ENCODE measurements at regions not wholly inside any gene's neighbourhood (a gene's known extent, or its start where the extent isn't known, plus 50 kb on each side); places are given as distances from the start of the nearest gene placed in this dataset.
"Not testable (repeated sequence)": the region's sequence is repeated elsewhere in the genome, so short reads cannot be mapped to it uniquely, and the experiment has no call there.

DNA sequence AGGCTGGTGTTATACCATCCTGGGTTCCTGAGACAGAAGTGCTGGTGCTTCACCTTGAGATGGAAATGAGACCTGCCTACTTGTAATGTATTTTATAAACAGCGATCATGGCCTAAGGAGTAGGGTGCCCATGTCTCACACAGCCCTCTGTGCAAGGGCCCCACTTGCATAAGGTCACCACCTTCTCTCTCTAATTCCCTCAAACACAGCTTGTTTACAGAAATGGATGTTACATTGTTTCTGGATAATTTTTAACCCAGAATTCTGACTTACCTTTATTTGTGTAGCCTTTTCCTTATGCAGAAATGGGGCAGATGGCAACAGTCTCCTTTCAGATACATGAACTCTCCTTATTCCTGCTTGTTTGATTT lies 95.1 kb upstream of the UMPS start:
- TF ChIP-seq, protein P1, sequence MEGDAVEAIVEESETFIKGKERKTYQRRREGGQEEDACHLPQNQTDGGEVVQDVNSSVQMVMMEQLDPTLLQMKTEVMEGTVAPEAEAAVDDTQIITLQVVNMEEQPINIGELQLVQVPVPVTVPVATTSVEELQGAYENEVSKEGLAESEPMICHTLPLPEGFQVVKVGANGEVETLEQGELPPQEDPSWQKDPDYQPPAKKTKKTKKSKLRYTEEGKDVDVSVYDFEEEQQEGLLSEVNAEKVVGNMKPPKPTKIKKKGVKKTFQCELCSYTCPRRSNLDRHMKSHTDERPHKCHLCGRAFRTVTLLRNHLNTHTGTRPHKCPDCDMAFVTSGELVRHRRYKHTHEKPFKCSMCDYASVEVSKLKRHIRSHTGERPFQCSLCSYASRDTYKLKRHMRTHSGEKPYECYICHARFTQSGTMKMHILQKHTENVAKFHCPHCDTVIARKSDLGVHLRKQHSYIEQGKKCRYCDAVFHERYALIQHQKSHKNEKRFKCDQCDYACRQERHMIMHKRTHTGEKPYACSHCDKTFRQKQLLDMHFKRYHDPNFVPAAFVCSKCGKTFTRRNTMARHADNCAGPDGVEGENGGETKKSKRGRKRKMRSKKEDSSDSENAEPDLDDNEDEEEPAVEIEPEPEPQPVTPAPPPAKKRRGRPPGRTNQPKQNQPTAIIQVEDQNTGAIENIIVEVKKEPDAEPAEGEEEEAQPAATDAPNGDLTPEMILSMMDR (conservative IDR thresholded peaks at IDR 0.05), result no peak
- TF ChIP-seq ZFX (IDR thresholded peaks at IDR 0.05), result no peak
- H3K27ac ChIP-seq, result no peak overlapping the region; the same call in 1 of the 2 replicates

- H3K27ac ChIP-seq, result no peak overlapping the region
Measured at GRCh38 chr3:124636101-124636862, 94.0 kb upstream of the UMPS start.

GRCh38 chr3:124636863-124637296 lies 93.4 kb upstream of the UMPS start:
- H3K27ac ChIP-seq, result no peak overlapping the region
- TF ChIP-seq, protein P1 (conservative IDR thresholded peaks at IDR 0.05), result no peak
- no peak for TF ChIP-seq ZFX (IDR thresholded peaks at IDR 0.05)

More at GRCh38 chr3:124636101-124636862, 94.0 kb upstream of the UMPS start:
- TF ChIP-seq, protein P1 (conservative IDR thresholded peaks at IDR 0.05), result no peak
- TF ChIP-seq ZFX (IDR thresholded peaks at IDR 0.05), result no peak

- no peak overlapping the region for H3K27ac ChIP-seq
- no peak for TF ChIP-seq ZFX (IDR thresholded peaks at IDR 0.05)
- TF ChIP-seq, protein P1 (conservative IDR thresholded peaks at IDR 0.05), result no peak
Measured at GRCh38 chr3:124639406-124640237, 90.6 kb upstream of the UMPS start.

DNA sequence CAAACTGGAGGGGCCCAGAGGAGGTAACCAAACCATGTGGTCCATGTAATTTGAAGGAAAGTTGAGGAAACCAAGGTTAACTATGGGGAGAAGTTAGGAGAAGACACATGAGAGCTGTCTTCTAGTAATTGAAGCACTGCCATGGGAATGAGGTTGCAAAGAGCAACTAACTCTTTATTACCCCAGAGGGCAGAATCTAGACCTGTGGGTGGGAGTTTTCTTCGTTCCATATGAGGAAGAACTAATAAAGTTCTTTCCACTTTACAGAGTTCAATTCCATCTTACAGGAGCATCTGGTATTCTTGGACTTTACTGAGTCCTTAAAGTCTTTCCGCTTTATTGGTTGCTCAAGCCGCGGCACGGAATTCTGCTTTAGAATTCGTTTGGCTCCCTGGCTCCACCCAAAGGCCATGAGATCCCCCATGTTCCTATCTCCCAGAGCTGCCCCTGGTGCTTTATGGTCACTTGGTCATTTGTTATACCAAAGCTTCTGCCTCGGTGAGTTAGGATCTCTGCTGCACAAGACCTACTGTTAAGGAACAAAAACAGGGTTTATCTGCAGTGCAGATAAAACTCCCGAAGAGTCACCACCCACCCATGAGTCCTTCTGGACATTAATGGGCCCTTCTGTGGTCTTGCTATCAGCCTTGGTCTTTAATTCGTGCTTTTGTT lies 89.5 kb upstream of the UMPS start:
- H3K27ac ChIP-seq, result no peak overlapping the region
- TF ChIP-seq, protein P1 (conservative IDR thresholded peaks at IDR 0.05), result no peak
- no peak for TF ChIP-seq ZFX (IDR thresholded peaks at IDR 0.05)

DNA sequence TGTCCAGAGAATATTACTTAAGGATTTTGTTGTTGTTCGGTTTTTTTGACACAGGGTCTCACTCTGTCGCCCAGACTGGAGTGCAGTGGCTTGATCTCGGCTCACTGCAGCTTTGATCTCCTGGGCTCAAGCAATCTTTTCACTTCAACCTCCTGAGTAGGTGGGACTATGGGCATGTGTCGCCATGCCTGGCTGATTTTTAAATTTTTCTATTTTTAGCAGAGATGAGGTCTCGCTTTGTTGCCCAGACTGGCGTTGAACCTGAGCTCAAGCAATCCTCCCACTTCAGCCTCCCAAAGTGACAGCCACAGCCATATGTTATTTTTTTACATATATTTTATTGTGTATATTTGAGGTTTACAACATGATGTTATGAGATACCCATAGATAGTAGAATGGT lies 86.8 kb upstream of the UMPS start:
- H3K27ac ChIP-seq, result no peak overlapping the region
- no peak for TF ChIP-seq ZFX (IDR thresholded peaks at IDR 0.05)
- TF ChIP-seq, protein P1 (conservative IDR thresholded peaks at IDR 0.05), result no peak

DNA sequence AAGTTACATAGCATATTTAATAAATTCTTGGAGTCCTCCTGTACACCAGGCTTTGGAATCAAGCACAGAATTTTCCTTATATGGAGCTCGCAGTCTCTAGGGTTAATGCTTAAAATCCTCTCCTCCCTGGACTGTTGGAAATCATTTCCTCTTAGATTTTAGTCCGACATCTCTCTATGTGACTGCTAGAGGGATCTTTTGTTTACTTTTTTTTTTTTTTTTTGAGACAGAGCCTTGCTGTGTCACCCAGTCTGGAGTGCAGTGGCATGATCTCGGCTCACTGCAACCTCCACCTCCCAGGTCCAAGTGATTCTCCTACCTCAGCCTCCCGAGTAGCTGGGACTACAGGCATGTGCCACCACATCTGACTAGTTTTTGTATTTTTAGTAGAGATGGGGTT lies 84.1 kb upstream of the UMPS start:
- H3K27ac ChIP-seq, result not testable (repeated sequence)
